Peyer's patch (tissue), 4 donors: ENCODE measurements at regions not wholly inside any gene's neighbourhood (a gene's known extent, or its start where the extent isn't known, plus 50 kb on each side); places are given as distances from the start of the nearest gene placed in this dataset.

Experiments used
- DNase-seq, 3 donors: peaks; one replicate each; pipeline ENCODE4 v3.0.0-alpha.2; 2017 to 2019
- H3K27ac ChIP-seq, 4 donors: fragments of 200-600 bp; sonication (generic); one replicate each; pipeline ENCODE4 v1.5.1; 2016 to 2019
- H3K27me3 ChIP-seq, 2 donors: fragments of 200-600 bp; sonication (generic); one replicate each; pipeline ENCODE4 v1.5.1; 2019
- H3K36me3 ChIP-seq, 3 donors: fragments of 200-600 bp; sonication (generic); one replicate each; pipeline ENCODE4 v1.5.1; 2016 to 2019
- H3K4me1 ChIP-seq, 4 donors: fragments of 200-600 bp; sonication (generic); one replicate each; pipeline ENCODE4 v1.5.1; 2016 to 2019
- H3K4me3 ChIP-seq, 4 donors: fragments of 200-600 bp; sonication (generic); 1 replicate in 3 of 4; 2 replicates in 1 of 4; pipeline ENCODE4 v1.5.1; 2016 to 2019; ENCODE audit warnings: mild to moderate bottlenecking in 1 of 4
- H3K9me3 ChIP-seq, 4 donors: fragments of 200-600 bp; sonication (generic); one replicate each; pipeline ENCODE4 v1.5.1; 2016 to 2019; ENCODE audit warnings: mild to moderate bottlenecking in 1 of 4
- CTCF ChIP-seq, 6 experiments: fragments of 450-650 bp in 4 of 6; fragments of 200-600 bp in 2 of 6; sonication (generic) in 1 of 6; IDR thresholded peaks; one replicate each; pipeline ENCODE4 v1.5.1; 2017 to 2019; ENCODE audit warnings: antibody characterized with exemption in 6 of 6, mild to moderate bottlenecking in 3 of 6, moderate library complexity in 1 of 6
- POLR2A ChIP-seq, 2 donors: fragments of 450-650 bp; IDR thresholded peaks; one replicate each; pipeline ENCODE4 v1.5.1; 2017; ENCODE audit warnings: antibody characterized with exemption in 2 of 2, mild to moderate bottlenecking in 2 of 2, moderate library complexity in 2 of 2

GRCh38 chr11:127194521-127194920, 194.0 kb upstream of the KIRREL3 start:
- no peak overlapping the region for H3K4me3 ChIP-seq
- H3K4me1 ChIP-seq = no peaks in the 10 kb centered on the region
- no peak overlapping the region for H3K27ac ChIP-seq
- no peak for DNase-seq
- TF ChIP-seq CTCF (IDR thresholded peaks at IDR 0.05) = no peak
- no peak for TF ChIP-seq POLR2A (IDR thresholded peaks at IDR 0.05)
- no peaks in the 10 kb centered on the region for H3K9me3 ChIP-seq
- no peaks in the 10 kb centered on the region for H3K27me3 ChIP-seq
- no peaks in the 10 kb centered on the region for H3K36me3 ChIP-seq

DNA sequence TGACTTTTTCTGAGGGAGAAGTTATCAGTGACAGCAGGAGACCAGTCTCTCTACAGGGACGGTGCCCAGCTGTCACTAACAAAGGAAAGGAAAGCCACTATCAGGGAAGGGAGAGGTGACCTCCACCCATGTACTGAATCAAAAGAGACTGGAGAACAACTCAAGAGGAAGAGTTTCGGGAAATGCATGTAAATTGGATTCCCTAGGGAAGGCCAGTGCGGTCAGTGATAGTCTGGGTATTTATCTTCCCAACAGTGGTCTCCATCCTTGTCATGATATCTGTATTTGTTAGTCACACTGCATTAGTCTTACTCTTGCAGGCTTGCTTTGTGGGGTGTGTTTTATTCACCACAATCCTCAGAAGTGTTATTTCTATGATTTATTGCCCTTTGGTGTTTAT, 193.4 kb upstream of the KIRREL3 start:
- TF ChIP-seq POLR2A (IDR thresholded peaks at IDR 0.05) = no peak
- no peak for TF ChIP-seq CTCF (IDR thresholded peaks at IDR 0.05)
- Histone ChIP-seq H3K9me3 (no peaks in the 10 kb centered on the region), H3K27ac (no peak overlapping the region), H3K36me3 (no peaks in the 10 kb centered on the region), H3K4me1 (no peaks in the 10 kb centered on the region), H3K27me3 (no peaks in the 10 kb centered on the region), H3K4me3 (no peak overlapping the region)
- DNase-seq = no peak

- H3K4me1 ChIP-seq = no peaks in the 10 kb centered on the region
- no peak overlapping the region for H3K4me3 ChIP-seq
- no peak for DNase-seq
- no peak overlapping the region for H3K27ac ChIP-seq
- H3K9me3 ChIP-seq = no peaks in the 10 kb centered on the region
- no peaks in the 10 kb centered on the region for H3K27me3 ChIP-seq
- no peak for TF ChIP-seq CTCF (IDR thresholded peaks at IDR 0.05)
- TF ChIP-seq POLR2A (IDR thresholded peaks at IDR 0.05) = no peak
- no peaks in the 10 kb centered on the region for H3K36me3 ChIP-seq
Observed at GRCh38 chr11:127191689-127192088, 191.1 kb upstream of the KIRREL3 start.

DNA sequence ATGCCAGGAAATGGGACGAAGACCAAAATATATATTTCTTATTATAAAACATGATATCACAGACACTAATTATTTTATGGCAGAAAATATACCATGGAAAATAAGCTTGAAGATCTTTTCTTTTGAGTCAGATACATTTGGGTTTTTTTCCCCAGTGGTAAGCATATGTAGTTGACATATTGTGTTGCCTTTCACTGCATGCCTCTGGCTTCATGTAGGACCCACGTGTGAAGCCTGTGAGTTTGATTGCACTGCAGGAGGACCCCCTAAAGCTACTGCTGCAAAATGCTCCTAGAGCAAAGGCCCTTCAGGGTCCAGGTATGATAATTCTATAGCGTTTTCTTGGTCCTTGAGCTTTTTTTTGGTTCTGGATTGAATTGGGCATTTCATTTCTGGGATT, 190.7 kb upstream of the KIRREL3 start:
- no peaks in the 10 kb centered on the region for H3K36me3 ChIP-seq
- no peak overlapping the region for H3K4me3 ChIP-seq
- H3K27ac ChIP-seq = no peak overlapping the region
- no peak for TF ChIP-seq POLR2A (IDR thresholded peaks at IDR 0.05)
- TF ChIP-seq CTCF (IDR thresholded peaks at IDR 0.05) = no peak
- DNase-seq = no peak
- no peaks in the 10 kb centered on the region for H3K27me3 ChIP-seq
- H3K9me3 ChIP-seq = no peaks in the 10 kb centered on the region
- H3K4me1 ChIP-seq = no peaks in the 10 kb centered on the region

- TF ChIP-seq CTCF (IDR thresholded peaks at IDR 0.05) (no peak), POLR2A (IDR thresholded peaks at IDR 0.05) (no peak)
- H3K9me3 ChIP-seq = no peaks in the 10 kb centered on the region
Observed at GRCh38 chr11:127182586-127183203, 182.1 kb upstream of the KIRREL3 start.

GRCh38 chr11:127157225-127157624, 156.7 kb upstream of the KIRREL3 start:
- Histone ChIP-seq H3K4me1 (no peaks in the 10 kb centered on the region), H3K27ac (no peak overlapping the region)

More at GRCh38 chr11:127182586-127183203, 182.1 kb upstream of the KIRREL3 start:
- Histone ChIP-seq H3K4me3 (no peak overlapping the region), H3K4me1 (no peaks in the 10 kb centered on the region), H3K27ac (no peak overlapping the region), H3K36me3 (no peaks in the 10 kb centered on the region), H3K27me3 (no peaks in the 10 kb centered on the region)
- DNase-seq = no peak

More at GRCh38 chr11:127157225-127157624, 156.7 kb upstream of the KIRREL3 start:
- DNase-seq = no peak
- TF ChIP-seq CTCF (IDR thresholded peaks at IDR 0.05) (no peak), POLR2A (IDR thresholded peaks at IDR 0.05) (no peak)
- Histone ChIP-seq H3K9me3 (no peaks in the 10 kb centered on the region), H3K36me3 (no peaks in the 10 kb centered on the region), H3K4me3 (no peak overlapping the region), H3K27me3 (no peaks in the 10 kb centered on the region)
